HL-60 (cell line): ENCODE measurements at regions not wholly inside any gene's neighbourhood (a gene's known extent, or its start where the extent isn't known, plus 50 kb on each side); places are given as distances from the start of the nearest gene placed in this dataset.

ENCODE experiments used
- CTCF ChIP-seq: IDR thresholded peaks from one replicate; pipeline ENCODE4 v1.5.1; 2011; ENCODE audit warnings: low read length, control low read depth, inconsistent platforms; ENCODE audit not compliant: insufficient read depth
- REST ChIP-seq: IDR thresholded peaks from 2 replicates; pipeline ENCODE4 v1.6.1; 2012; ENCODE audit warnings: low read depth; ENCODE audit not compliant: insufficient replicate concordance

- TF ChIP-seq CTCF (no peak), REST (no peak)
Observed at GRCh38 chr3:177530908-177531307, 333.6 kb upstream of the TBL1XR1 start.
